H1 (cell line): ENCODE measurements at regions not wholly inside any gene's neighbourhood (a gene's known extent, or its start where the extent isn't known, plus 50 kb on each side); places are given as distances from the start of the nearest gene placed in this dataset.

Experiments used
- CTCF ChIA-PET: fragments of 300-600 bp; sonication (Branson Sonifier 250); formaldehyde crosslinking; loops from one replicate; lab custom pipeline; 2021; ENCODE audit not compliant: partially characterized antibody; lab: Charles Lee
- POLR2A ChIA-PET: fragments of 300-600 bp; sonication (Branson Sonifier 250); formaldehyde crosslinking; loops from one replicate; lab custom pipeline; 2021; ENCODE audit warnings: inconsistent platforms; ENCODE audit not compliant: partially characterized antibody; lab: Charles Lee
- DNase-seq, 2 experiments: peaks; one replicate each; pipeline versions ENCODE4 v3.0.0 to v3.0.0-alpha.2; 2010 to 2022; ENCODE audit warnings: low spot score in 2 of 2, low read depth in 1 of 2, mixed read lengths in 1 of 2
- FAIRE-seq: peaks from 2 replicates; lab custom pipeline; 2011; peaks lifted over from hg19 to GRCh38; lab: Jason Lieb, UNC
- H2AFZ ChIP-seq: 2 replicates; pipeline ENCODE4 v1.8.1; 2012; ENCODE audit warnings: low read length, inconsistent platforms
- H2AK5ac ChIP-seq: 2 replicates; pipeline ENCODE4 v1.6.1; 2013; ENCODE audit warnings: low read depth, low read length
- H2BK120ac ChIP-seq: replicated peaks from 2 replicates; pipeline ENCODE3; 2013; ENCODE audit warnings: low read depth, low read length, inconsistent platforms
- H2BK12ac ChIP-seq: 2 replicates; pipeline ENCODE4 v1.6.1; 2013; ENCODE audit warnings: low read depth, low read length
- H2BK15ac ChIP-seq: 2 replicates; pipeline ENCODE4 v1.6.1; 2013; ENCODE audit warnings: low read length
- H2BK20ac ChIP-seq: 2 replicates; pipeline ENCODE4 v1.6.1; 2013; ENCODE audit warnings: low read length
- H2BK5ac ChIP-seq: 2 replicates; pipeline ENCODE4 v1.6.1; 2013; ENCODE audit warnings: low read depth, low read length
- H3K14ac ChIP-seq: 2 replicates; pipeline ENCODE4 v1.6.1; 2013; ENCODE audit warnings: inconsistent platforms; ENCODE audit not compliant: insufficient read length
- H3K18ac ChIP-seq: 2 replicates; pipeline ENCODE4 v1.6.1; 2013; ENCODE audit warnings: low read length; ENCODE audit errors: extremely low read depth
- H3K23ac ChIP-seq: 2 replicates; pipeline ENCODE4 v1.6.1; 2013; ENCODE audit warnings: inconsistent platforms; ENCODE audit not compliant: insufficient read length
- H3K23me2 ChIP-seq: 2 replicates; pipeline ENCODE4 v1.6.1; 2013; ENCODE audit warnings: low read depth, low read length
- H3K27ac ChIP-seq: 2 replicates; pipeline ENCODE4 v1.6.1; 2011; ENCODE audit warnings: low read depth, low read length, inconsistent platforms
- H3K27me3 ChIP-seq, 4 experiments: replicated peaks in 1 of 4; 1 replicate in 1 of 4; 2 replicates in 3 of 4; pipeline versions ENCODE4 v1.6.1 to v1.8.1; 2011 to 2013; ENCODE audit warnings: low read length in 3 of 4, mild to moderate bottlenecking in 3 of 4, inconsistent platforms in 2 of 4, mixed read lengths in 2 of 4, moderate library complexity in 1 of 4; ENCODE audit not compliant: control insufficient read depth in 3 of 4, insufficient read depth in 3 of 4; ENCODE audit errors: extremely low read depth in 1 of 4
- H3K36me3 ChIP-seq, 4 experiments: 2 replicates each; pipeline versions ENCODE4 v1.6.1 to v1.8.1; 2011 to 2013; ENCODE audit warnings: mild to moderate bottlenecking in 4 of 4, low read length in 3 of 4, moderate library complexity in 2 of 4, control low read depth in 1 of 4, inconsistent platforms in 1 of 4; ENCODE audit not compliant: insufficient read depth in 4 of 4, control insufficient read depth in 2 of 4
- H3K4ac ChIP-seq: replicated peaks from 2 replicates; pipeline ENCODE3; 2013; ENCODE audit warnings: low read length, low read depth, mixed read lengths, inconsistent platforms; ENCODE audit not compliant: insufficient read length
- H3K4me1 ChIP-seq, 4 experiments: replicated peaks in 1 of 4; 1 replicate in 1 of 4; 2 replicates in 3 of 4; pipeline versions ENCODE4 v1.6.1 to v1.8.1; 2011 to 2013; ENCODE audit warnings: low read length in 3 of 4, inconsistent platforms in 2 of 4, mixed read lengths in 1 of 4; ENCODE audit not compliant: insufficient read depth in 4 of 4, control insufficient read depth in 3 of 4
- H3K4me2 ChIP-seq, 2 experiments: 2 replicates each; pipeline versions ENCODE4 v1.6.1 to v1.8.1; 2011 to 2013; ENCODE audit warnings: low read depth in 2 of 2, low read length in 2 of 2, control low read depth in 1 of 2, inconsistent platforms in 1 of 2, mild to moderate bottlenecking in 1 of 2; ENCODE audit not compliant: insufficient read depth in 1 of 2
- H3K4me3 ChIP-seq, 4 experiments: fragments of 200-600, 300-600 bp in 1 of 4; sonication (generic), shearing (Covaris generic), sonication (Bioruptor Twin) in 1 of 4; 2 replicates each; pipeline versions ENCODE4 v1.5.1 to v1.8.1; 2011 to 2016; ENCODE audit warnings: low read length in 4 of 4, low read depth in 3 of 4, control low read depth in 2 of 4, inconsistent platforms in 2 of 4, mild to moderate bottlenecking in 2 of 4, mixed read lengths in 1 of 4, moderate library complexity in 1 of 4; ENCODE audit not compliant: insufficient read depth in 2 of 4; ENCODE audit errors: extremely low read depth in 1 of 4
- H3K56ac ChIP-seq: replicated peaks from 2 replicates; pipeline ENCODE3; 2013; ENCODE audit warnings: low read depth, mild to moderate bottlenecking, mixed read lengths, low read length, inconsistent platforms; ENCODE audit not compliant: insufficient read length
- H3K79me1 ChIP-seq: 2 replicates; pipeline ENCODE4 v1.6.1; 2013; ENCODE audit warnings: low read depth, low read length, control low read depth
- H3K79me2 ChIP-seq, 2 experiments: 2 replicates each; pipeline versions ENCODE4 v1.6.1 to v1.8.1; 2012 to 2013; ENCODE audit warnings: low read length in 2 of 2, mild to moderate bottlenecking in 2 of 2, inconsistent platforms in 1 of 2; ENCODE audit not compliant: insufficient read depth in 2 of 2, control insufficient read depth in 1 of 2
- H3K9ac ChIP-seq, 4 experiments: replicated peaks in 1 of 4; 1 replicate in 1 of 4; 2 replicates in 3 of 4; pipeline versions ENCODE4 v1.6.1 to v1.8.1; 2011 to 2013; ENCODE audit warnings: low read depth in 3 of 4, low read length in 3 of 4, control low read depth in 2 of 4, mild to moderate bottlenecking in 2 of 4, moderate library complexity in 2 of 4, inconsistent platforms in 1 of 4; ENCODE audit errors: extremely low read depth in 1 of 4
- H3K9me3 ChIP-seq, 2 experiments: 2 replicates each; pipeline versions ENCODE4 v1.6.1 to v1.8.1; 2012 to 2013; ENCODE audit warnings: mild to moderate bottlenecking in 2 of 2, moderate library complexity in 2 of 2, control low read depth in 1 of 2, inconsistent platforms in 1 of 2, low read depth in 1 of 2, low read length in 1 of 2, mixed read lengths in 1 of 2; ENCODE audit not compliant: insufficient read depth in 2 of 2
- H4K20me1 ChIP-seq, 2 experiments: replicated peaks in 1 of 2; 2 replicates each; pipeline versions ENCODE3 to v1.8.1; 2011 to 2013; ENCODE audit warnings: inconsistent platforms in 2 of 2, low read length in 2 of 2, mild to moderate bottlenecking in 1 of 2; ENCODE audit not compliant: insufficient read depth in 2 of 2, control insufficient read depth in 1 of 2
- H4K5ac ChIP-seq: 2 replicates; pipeline ENCODE4 v1.6.1; 2013; ENCODE audit warnings: low read length, low read depth, mixed read lengths, inconsistent platforms; ENCODE audit not compliant: insufficient read length
- H4K8ac ChIP-seq: 2 replicates; pipeline ENCODE4 v1.8.0; 2013; ENCODE audit warnings: mild to moderate bottlenecking, moderate library complexity, low read length, inconsistent platforms; ENCODE audit not compliant: insufficient read depth; ENCODE audit errors: extremely low read depth
- H4K91ac ChIP-seq: replicated peaks from 2 replicates; pipeline ENCODE3; 2013; ENCODE audit warnings: low read length, mixed read lengths, inconsistent platforms; ENCODE audit not compliant: insufficient read length
- ATF3 ChIP-seq: IDR thresholded peaks from 2 replicates; pipeline ENCODE4 v1.6.1; 2011; ENCODE audit warnings: low read depth, mild to moderate bottlenecking, low read length; ENCODE audit not compliant: insufficient read depth
- BCL11A ChIP-seq, 2 experiments: IDR thresholded peaks; one replicate each; pipeline ENCODE4 v1.6.1; 2011; ENCODE audit warnings: low read depth in 2 of 2, low read length in 2 of 2, mild to moderate bottlenecking in 2 of 2
- CREB1 ChIP-seq: IDR thresholded peaks from 2 replicates; pipeline ENCODE4 v1.6.1; 2012; ENCODE audit warnings: inconsistent platforms
- HDAC6 ChIP-seq: IDR thresholded peaks from one replicate; pipeline ENCODE4 v1.7.1; 2012; ENCODE audit warnings: low read depth, mild to moderate bottlenecking, inconsistent platforms, low read length, moderate library complexity
- RAD21 ChIP-seq, 2 experiments: IDR thresholded peaks in 1 of 2; conservative IDR thresholded peaks in 1 of 2; 2 replicates each; pipeline ENCODE4 v1.6.1; 2011; ENCODE audit warnings: low read depth in 2 of 2, low read length in 2 of 2, improper control_type of control experiment in 1 of 2, inconsistent platforms in 1 of 2, mild to moderate bottlenecking in 1 of 2, moderate library complexity in 1 of 2
- SP4 ChIP-seq: IDR thresholded peaks from 2 replicates; pipeline ENCODE4 v1.6.1; 2012; ENCODE audit warnings: low read length, inconsistent platforms
- SRF ChIP-seq: IDR thresholded peaks from 2 replicates; pipeline ENCODE4 v1.6.1; 2011; ENCODE audit warnings: mild to moderate bottlenecking, low read depth, low read length, moderate library complexity
- SUZ12 ChIP-seq: fragments of 200-600 bp; sonication (generic); IDR thresholded peaks from 2 replicates; pipeline ENCODE4 v1.6.1; 2012; ENCODE audit warnings: mild to moderate bottlenecking, inconsistent platforms, low read length, moderate library complexity, mixed read lengths
- TAF1 ChIP-seq: IDR thresholded peaks from 2 replicates; pipeline ENCODE4 v1.6.1; 2011; ENCODE audit warnings: mild to moderate bottlenecking, low read depth, low read length
- TBP ChIP-seq: IDR thresholded peaks from 2 replicates; pipeline ENCODE4 v1.6.1; 2011; ENCODE audit warnings: low read depth, low read length, improper control_type of control experiment
- TEAD4 ChIP-seq: IDR thresholded peaks from 2 replicates; pipeline ENCODE4 v1.6.1; 2012; ENCODE audit warnings: low read depth, low read length, inconsistent platforms, mixed read lengths
- USF2 ChIP-seq: IDR thresholded peaks from 2 replicates; pipeline ENCODE4 v1.6.1; 2011; ENCODE audit warnings: low read length, improper control_type of control experiment
- WGBS, 2 experiments: shearing (Covaris generic) in 1 of 2; methylation state at CpG; one replicate each; pipeline versions ENCODE4 v1.1.6 to v1.1.7; 2013 to 2015; ENCODE audit warnings: low lambda C conversion rate in 2 of 2, mixed read lengths in 2 of 2, inconsistent platforms in 1 of 2, low coverage in 1 of 2, missing lambda C conversion rate in 1 of 2; ENCODE audit not compliant: insufficient replicate concordance in 2 of 2, insufficient coverage in 1 of 2, insufficient read length in 1 of 2; ENCODE audit errors: extremely low coverage in 1 of 2, missing lambda C conversion rate in 1 of 2; 5-methylcytosine and 5-hydroxymethylcytosine counted together

GRCh38 chr13:59532405-59532804 is 631.3 kb downstream of the DIAPH3 start:
- H2BK5ac ChIP-seq: no peak overlapping the region
- TF ChIP-seq CREB1: no peak
- TF ChIP-seq TAF1: no peak
- no peak for TF ChIP-seq RAD21 (IDR thresholded peaks at IDR 0.05 in 1 of 2, conservative IDR thresholded peaks at IDR 0.05 in 1 of 2; ENCODE audit: low read depth in 2 of 2, low read length in 2 of 2)
- no peak for TF ChIP-seq SP4
- TF ChIP-seq SUZ12: no peak
- TF ChIP-seq BCL11A (IDR thresholded peaks at IDR 0.05; ENCODE audit: low read depth in 2 of 2, low read length in 2 of 2): no peak
- no peak for TF ChIP-seq TEAD4
- no peak for TF ChIP-seq USF2
- TF ChIP-seq SRF: no peak
- TF ChIP-seq TBP: no peak
- TF ChIP-seq ATF3: no peak
- no peak for TF ChIP-seq HDAC6
- no peak overlapping the region for H4K8ac ChIP-seq
- no peak overlapping the region for H4K5ac ChIP-seq
- H3K27ac ChIP-seq: no peak overlapping the region
- H3K23me2 ChIP-seq: no peaks in the 10 kb centered on the region
- no peak overlapping the region for H3K4me2 ChIP-seq
- no peak overlapping the region for H3K23ac ChIP-seq
- no peak overlapping the region for H2BK12ac ChIP-seq
- H3K9ac ChIP-seq: no peak overlapping the region
- H3K56ac ChIP-seq: no peak overlapping the region
- no peak overlapping the region for H2BK20ac ChIP-seq
- H3K4me3 ChIP-seq: no peak overlapping the region
- DNase-seq (no peak), FAIRE-seq (no peak)
- 79% methylated on average over 2 of the region's 2 CpGs; no CpG with 5 or more reads in 1 of the 2 experiments for WGBS, 2 experiments
- H3K4me1 ChIP-seq: peaks cover 0 to 6% (median 3%) of the 10 kb centered on the region in 4 experiments; a peak in 4 of 7 replicates
- H3K36me3 ChIP-seq: no peaks in the 10 kb centered on the region
- ChIA-PET POLR2A (no interaction called here), CTCF (interaction anchor here (0.6 to 1.4 kb wide), 3 partner anchors 16 to 141 kb away, joined by 3 to 5 read pairs (median 5); no protein-coding TSS in a partner anchor)
- H3K14ac ChIP-seq: no peak overlapping the region
- H2BK120ac ChIP-seq: no peak overlapping the region
- no peaks in the 10 kb centered on the region for H3K9me3 ChIP-seq
- H2AFZ ChIP-seq: no peak overlapping the region
- no peak overlapping the region for H2AK5ac ChIP-seq
- no peaks in the 10 kb centered on the region for H3K79me2 ChIP-seq
- no peaks in the 10 kb centered on the region for H3K27me3 ChIP-seq
- H2BK15ac ChIP-seq: no peak overlapping the region
- H3K79me1 ChIP-seq: no peaks in the 10 kb centered on the region
- H3K4ac ChIP-seq: no peak overlapping the region
- H3K18ac ChIP-seq: no peak overlapping the region
- H4K91ac ChIP-seq: no peak overlapping the region
- no peaks in the 10 kb centered on the region for H4K20me1 ChIP-seq
